HG03060 (cell line): ENCODE measurements at regions not wholly inside any gene's neighbourhood (a gene's known extent, or its start where the extent isn't known, plus 50 kb on each side); places are given as distances from the start of the nearest gene placed in this dataset.

Experiments
- ATAC-seq: cut with Tn5 transposase; IDR thresholded peaks from one replicate; pipeline ENCODE4 v1.9.1; 2021; ENCODE audit warnings: low read depth, moderate number of reproducible peaks; ENCODE audit not compliant: unreplicated experiment

DNA sequence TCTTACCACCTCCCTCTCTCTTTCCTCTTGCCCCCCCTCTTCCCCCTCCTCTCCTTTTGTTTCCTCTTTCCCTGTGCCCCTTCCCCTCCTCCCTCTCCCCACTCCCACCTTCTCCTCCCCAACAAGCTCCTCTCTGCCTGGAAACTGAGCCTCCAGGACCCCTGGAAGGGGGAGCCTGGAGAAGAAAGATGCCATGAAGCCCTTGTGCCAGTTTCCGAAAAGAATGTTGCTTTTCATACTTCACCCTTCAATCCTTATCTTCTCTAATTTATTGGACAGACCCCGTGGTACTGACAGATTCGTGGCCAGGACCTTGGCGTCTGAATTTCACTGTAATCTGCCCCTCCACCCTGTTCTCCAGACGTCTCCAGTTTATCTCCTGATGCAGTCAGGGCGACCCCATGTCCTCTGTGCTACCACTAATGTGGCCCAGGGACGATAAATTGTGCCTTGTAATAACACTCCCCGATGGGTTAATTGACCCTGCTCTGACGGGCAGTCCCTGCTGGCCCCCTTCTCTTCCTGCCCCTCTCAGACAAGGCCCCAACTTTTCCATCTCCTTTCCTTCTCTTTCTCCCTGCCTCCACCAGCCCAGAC lies 138.4 kb upstream of the GSE1 start:
- ATAC-seq, result no peak

DNA sequence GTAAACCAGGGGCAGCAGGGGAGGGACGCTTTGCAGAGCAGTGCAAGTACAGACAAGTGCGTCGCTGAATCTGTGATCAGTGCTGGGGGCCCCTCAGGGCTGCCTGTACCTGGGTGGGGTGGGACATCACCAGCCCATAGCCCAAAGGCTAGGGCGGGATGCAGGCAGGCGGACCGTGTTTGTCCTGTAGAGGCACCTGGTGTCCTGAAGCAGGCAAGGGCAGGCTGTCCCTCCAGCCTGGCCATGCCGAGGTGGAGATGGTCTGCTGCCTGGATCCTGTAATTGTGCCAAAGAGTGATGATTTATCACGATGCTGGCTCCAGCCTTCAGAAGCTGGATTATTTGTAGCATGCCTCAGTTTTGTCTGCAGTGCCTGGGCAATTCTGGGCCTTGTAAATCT lies 137.9 kb upstream of the GSE1 start:
- no peak for ATAC-seq

DNA sequence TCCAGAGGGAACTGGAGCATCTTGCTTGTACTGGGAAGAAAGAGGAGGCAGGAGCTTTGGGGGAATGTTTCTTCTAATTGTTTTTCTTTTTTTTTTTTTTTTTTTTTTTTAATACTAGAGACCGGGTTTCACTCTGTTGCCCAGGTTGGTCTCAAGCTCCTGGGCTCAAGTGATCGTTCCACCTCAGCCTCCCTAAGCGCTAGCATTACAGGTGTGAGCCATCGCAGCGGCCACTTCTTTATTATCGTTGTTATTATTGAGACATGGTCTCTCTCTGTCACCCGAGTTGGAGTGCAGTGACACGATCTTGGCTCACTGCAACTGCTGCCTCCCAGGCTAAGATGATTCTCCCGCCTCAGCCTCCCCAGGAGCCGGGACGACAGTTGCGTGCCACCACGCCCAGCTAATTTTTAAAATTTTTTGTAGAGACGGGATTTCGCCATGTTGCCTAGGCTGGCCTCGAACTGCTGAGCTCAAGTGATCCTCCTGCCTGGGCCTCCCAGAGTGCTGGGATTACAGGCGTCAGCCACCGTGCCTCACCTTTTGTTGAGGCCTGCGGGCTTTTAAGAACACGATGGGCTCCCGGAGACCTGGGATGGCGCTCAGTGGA lies 137.3 kb upstream of the GSE1 start:
- ATAC-seq, result no peak

DNA sequence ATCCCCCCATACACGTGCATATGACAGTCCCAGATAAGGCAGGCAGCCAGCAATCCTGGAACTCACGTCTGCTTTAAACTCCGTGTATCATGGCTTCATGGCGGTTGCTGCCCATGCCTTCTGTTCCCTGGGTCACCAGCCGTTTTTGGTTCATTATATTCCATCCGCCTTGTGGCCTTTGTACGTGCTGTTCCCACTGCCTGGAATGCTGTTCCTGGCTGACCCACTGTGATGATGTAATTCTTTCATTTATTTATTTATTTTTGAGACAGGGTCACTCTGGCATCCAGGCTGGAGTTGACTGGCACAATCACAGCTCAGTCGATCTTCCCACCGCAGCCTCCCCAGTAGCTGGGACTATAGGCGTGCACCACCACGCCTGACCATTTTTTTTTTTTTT lies 136.7 kb upstream of the GSE1 start:
- ATAC-seq, result no peak

DNA sequence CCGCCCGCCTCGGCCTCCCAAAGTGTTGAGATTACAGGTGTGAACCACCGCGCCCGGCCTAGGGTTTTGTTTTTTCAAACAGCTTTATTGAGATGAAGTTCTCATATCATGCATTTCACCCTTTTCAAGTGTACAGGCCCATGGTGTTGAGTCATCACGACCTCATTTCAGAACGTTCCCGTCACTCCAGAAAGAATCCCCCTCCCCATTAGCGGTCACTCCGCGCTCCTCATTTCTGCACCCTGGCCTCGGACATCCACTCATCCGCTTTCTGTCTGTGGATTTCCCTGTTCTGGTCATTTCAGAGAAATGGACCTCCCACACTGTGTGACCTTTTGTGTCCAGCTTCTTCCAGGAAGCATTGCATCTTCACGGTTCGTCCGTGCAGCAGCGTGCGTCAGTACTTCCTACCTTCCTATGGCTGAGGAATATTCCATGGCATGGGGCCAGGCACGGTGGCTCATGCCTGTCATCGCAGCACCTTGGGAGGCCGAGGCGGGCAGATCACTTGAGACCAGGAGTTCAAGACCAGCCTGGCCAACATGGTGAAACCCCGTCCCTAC lies 135.2 kb upstream of the GSE1 start:
- ATAC-seq, result no peak

DNA sequence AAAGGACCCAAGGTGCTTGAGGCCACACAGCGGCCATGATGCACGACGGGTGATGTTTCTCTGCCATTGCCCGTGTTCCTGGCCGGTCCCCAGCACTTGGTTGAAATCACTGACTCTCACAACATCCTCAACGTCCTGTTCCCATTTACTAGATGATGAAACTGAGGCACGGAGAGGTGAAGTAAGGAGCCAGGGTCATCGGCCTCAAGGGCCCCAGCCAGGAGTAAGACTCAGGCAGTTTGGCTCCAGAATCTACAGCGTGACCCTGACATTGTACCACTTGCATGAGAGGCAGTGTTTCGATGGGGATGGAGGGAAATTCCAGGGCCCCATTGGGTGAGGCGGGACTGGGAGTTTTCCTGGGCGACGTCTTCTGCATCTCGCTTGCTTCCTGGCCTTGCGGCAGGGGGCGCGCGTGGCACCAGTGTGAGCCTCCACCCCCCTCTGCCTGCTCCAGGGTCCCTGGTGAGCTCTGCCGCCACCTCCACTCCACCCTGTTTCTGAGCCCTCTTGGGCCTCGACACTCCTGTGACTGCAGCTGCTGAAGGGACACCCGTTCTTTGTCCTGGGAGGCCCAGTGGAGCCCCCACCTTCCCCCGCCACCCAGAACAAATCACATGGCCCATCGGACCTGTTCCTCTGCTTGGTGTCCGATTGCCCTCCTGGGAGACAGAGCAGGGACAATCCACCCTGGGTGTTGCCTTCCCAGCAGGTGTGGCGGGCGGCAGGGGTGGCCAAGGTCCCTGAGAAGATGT lies 133.0 kb upstream of the GSE1 start:
- ATAC-seq, result no peak

DNA sequence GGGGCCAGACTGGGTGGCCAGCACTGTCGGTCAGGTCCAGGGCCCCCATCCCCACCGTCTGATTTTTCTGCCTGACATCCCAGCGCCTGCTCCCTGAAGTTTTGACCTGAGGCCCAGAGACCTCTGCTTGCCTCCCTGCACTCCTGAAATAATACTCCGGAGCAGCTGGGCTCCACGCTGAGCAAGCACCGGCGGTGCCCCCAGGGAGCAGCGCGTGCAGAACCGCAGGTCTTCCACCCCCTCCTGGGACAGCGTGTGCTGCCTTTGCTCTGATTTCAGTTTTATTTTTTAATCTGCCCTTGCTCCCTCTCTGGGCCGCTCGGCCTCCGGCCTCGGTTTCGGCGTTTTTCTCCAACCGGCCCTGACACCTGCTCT lies 132.4 kb upstream of the GSE1 start:
- no peak for ATAC-seq

DNA sequence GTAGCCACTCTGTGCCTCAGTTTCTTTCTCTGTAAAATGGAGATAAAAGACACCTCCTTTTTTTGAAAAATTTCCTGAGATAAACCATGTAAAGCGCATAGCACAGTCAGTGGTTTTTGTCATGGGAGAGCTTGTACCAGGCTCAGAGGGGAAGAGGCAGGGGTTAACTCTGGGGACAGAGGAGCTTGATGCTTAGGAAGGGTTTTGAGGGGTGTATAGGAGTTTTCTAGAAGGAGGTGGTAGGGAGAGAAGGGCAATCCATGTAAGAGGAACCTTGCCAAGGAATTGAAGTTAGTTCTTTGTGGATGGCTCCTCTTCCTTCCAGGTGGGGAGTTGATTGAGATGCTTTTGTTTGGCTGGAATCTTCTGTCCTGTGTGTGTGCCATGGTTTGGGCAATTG lies 131.9 kb upstream of the GSE1 start:
- no peak for ATAC-seq

DNA sequence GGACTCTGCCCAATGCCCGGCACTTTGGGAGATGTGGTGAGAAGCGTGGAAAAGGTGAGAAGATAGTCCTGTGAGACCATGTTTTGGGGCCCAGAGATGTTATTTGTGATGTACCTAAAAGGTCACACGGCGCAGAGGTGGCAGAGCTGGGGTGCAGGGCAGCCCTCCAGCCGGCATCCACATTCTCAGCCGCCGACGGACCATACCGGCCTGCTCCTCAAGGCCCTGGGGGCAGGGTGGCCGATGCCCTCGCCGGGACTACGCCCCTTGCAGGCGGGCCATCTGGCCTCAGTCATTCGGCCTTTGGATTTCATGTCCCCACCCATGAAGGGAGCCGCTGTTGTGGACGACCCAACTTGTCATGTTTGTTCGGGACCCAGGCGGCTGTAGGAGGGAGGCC lies 131.4 kb upstream of the GSE1 start:
- no peak for ATAC-seq

DNA sequence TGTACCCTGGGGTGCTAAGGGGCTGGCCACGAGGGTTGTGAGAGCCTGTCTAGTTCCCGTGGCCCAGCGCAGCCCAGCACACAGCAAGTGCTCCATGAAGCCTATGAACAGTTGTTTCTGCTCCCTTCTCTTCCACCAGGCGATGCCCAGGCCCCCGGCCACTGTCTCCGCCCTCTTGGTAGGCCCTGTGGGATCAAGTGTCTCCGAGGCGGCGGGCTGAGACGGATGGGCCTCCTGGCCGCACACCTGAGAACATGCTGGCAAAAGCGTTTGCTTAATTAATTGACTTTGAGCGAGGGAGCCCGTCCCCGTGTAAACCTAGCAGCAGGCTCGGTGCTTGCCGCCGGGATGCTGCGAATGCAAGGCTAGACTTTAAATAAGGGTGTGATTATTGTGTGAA lies 129.7 kb upstream of the GSE1 start:
- no peak for ATAC-seq

DNA sequence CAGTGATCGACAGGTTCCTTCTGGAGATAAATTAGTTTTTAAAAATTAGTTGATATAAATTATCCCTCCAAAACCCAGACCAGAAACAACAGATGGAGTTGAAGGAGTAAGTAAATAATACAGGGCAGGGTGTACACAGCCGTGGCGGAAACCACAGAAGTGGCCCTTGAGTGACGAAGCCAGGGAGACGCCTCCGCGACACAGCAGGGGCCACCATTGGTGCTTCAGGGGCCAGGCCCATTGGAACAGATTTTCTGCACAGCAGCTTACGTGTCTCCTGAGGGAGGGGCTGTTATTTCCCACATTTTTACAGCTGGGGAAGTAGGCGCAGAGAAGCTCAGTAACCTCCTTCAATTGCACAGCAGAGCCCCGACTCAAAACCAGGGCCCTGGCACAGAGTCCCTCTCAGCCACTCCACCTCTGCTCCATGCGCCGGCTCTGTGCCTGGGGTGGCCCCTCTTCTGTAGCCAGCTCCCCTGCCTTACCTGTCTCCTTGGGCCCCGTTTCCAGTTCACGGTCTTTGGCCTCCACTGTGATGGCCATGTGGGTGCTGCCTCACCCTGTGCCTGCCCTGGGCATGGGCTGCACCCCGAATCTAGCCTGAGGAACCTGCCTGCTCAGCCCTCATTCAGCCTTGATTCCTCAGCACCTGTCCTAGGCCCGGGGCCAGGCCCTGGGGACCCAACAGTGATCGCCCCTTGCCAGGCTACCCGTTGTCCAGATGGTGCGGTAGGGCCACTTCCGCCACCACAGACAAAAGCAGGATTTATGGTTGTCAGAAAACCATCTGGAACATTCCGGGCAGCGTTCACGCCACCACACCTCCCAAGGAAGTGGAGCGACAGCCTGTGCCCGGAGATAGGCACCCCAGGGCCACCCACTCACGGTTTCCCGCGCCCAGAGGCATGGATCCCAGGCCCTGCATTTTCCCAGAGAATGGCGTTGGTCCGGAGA lies 128.5 kb upstream of the GSE1 start:
- no peak for ATAC-seq

DNA sequence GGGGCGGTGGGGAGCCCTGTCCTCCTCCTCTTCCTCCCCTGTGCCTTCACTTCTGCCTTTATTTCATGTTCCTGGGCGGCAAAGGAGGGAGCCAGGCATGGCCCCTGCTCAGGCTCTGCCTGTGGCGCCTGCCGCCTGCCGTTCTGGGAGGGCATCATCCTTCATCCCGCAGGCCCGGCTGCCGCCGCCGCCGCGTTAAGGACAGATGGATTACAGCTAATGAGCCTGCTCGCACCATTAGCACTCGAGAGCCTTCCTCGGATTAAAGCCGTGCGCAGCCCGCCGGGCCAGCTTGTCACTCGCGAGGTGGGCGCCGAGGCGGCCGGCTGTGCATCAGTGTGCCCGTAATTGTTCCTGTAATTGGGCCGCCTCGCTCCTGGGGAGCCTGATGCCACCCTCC lies 127.7 kb upstream of the GSE1 start:
- ATAC-seq, result no peak

DNA sequence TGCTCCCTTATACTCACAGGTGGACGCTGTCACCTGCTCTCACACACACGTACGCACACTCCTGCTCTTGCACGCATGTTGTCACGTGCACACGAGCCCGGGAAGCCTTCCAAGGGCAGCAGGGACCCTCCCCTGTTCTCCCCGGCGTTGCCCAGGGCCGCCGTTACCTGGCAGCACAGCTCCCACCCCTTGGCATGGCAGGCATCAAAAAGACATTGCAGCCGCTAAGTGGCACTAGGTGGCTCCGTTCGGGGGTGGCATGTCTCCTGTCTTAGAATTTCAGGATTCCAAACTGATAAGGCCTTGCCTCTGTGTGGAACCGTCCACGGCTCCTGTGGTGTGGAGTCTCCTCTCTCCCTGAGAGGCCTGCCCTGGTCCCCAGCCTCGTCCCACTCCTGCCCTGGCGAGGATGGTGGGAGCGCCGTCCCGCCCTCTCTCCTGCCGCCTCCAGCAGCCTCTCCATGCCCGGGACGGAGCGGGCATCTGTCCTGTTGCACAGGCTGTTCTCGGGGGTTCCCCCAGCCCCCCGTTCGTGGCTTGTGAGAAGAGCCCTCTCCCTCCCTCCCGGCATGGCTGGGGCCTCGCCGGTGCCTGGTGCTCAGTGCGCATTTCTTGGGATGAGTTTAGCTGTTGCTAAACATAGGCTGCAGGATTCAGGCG lies 126.7 kb upstream of the GSE1 start:
- ATAC-seq, result no peak

DNA sequence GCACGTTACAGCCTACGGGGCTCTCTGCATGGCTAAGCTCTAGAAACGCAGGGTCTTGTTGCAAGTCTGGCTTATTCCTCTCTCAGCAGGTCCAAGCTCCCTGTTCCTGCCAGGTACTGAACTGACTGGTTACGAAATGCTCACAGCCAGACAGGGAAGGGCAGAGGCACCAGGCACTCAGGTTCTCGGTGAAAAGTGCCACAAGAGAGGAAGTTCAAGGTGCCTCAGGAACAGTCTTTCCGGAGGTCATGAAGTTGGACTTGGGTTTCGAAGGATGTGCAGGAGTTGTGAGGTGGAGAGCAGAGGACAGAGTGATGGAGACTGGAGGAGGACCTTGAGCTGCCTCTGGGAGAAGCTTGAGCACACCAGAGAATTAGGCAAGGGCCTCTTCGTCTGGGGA lies 124.7 kb upstream of the GSE1 start:
- no peak for ATAC-seq

DNA sequence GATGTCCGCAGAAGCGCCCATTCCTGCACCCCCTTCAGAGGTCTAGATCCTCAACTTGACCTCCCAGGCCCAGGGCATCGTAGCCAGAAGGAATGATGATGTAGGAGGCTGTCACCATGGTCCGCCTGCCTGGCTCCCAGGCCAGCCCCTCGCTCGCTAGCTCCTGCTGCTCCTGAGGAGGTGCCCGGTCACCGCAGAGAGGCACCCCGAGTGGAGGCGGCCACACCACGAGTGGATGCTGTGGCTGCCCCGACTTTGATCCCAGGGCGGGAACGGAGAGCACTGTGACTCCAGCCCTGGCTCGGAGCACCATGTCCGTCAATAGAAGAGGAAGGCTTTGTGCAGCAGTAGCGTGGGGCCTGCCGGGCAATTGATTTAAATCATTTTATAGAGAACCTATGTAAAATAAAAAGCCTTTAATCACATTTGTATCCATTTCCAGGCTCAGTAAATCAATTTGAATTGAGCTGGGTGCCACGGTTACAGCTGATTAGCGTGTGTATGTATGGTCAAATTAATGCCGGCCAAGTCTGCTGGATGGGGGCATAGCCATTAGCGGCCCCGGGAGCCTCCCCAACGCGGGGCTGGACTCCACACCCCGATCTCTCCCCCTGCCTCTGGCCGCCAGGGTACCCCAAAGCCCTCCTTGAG lies 122.6 kb upstream of the GSE1 start:
- no peak for ATAC-seq

DNA sequence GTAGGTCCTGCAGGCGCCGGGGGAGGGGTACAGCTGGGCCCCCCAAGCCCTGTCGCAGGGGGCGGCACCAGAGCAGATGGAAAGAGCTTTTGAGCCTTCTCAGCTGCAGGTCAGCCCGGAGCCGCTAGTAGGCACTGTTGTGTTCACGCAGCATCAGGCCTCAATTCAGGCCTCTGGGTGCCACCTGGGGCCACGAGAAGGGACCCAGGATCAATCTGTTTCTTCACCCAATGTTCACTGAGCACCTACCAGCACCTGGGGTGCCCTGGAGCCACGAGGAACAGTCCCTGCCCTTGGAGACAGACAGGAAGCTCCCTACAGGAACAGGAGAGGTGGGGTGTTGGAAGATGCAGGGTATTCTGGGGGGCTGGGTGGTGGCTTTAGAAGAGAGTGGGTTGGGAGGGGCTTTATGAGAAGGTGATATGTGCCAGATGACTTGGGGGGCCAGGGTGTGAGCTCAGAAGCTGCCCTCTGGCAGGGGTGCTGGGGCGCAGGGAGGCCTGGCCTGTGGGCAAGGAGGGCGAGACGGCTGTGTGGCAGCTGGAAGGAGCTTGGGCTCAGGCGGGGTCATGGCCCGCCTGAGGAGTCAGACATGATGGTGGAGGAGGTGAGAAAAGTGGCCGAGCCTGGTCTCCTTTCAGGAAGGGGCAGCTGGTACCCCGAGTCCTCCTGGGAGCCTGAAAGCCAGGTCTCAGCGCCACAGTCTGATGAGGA lies 121.9 kb upstream of the GSE1 start:
- ATAC-seq, result no peak

DNA sequence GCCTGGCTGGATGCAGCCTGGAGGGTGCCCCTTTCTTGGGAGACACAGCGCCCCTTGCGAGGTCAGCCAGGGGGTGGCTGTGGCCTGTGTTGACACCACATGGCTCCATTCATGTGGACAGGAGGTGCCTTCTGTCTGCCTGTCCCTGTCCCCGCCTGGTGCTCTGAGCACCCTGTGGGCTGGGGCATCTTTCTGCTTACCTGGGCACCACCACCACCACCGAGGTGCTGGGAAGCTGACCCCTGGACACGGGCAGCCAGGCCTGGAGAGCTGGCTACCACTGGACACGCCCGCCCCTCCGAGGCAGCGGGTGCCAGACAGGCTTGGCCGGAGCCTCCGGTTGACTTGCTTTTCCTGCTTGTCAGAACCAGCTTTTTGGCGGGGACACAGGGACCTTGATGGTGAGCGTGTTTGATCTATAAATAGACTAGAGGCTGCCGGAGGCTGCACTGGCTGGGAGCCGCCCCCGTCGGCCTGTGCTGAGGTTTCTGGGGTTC lies 121.3 kb upstream of the GSE1 start:
- ATAC-seq, result no peak

DNA sequence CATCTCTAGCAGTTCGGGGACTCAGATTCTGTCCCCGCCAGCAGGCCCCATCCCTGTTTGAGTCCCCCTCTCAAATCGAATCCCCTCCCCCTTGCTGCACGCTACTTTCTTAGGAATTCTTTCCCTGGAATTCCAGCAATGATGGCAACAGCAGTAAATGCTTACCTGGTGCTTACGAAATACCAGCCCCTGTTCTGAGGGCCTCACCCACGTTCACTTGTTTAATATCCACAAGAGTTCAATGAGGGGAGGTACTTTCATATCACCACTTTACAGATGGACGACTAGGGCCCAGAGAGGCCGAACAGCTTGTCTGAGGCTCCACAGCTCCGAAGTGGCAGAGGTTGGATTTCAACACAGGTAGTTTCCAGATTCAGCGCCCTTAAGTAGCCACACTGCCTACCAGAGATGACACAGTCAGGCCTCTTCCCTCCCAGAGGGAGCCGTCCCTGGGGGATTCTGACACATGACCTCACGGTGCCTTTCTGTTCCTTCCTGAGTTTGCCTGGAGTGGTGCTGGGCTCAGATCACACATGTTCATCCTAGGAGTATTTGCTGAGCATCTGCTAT lies 120.7 kb upstream of the GSE1 start:
- ATAC-seq, result no peak

DNA sequence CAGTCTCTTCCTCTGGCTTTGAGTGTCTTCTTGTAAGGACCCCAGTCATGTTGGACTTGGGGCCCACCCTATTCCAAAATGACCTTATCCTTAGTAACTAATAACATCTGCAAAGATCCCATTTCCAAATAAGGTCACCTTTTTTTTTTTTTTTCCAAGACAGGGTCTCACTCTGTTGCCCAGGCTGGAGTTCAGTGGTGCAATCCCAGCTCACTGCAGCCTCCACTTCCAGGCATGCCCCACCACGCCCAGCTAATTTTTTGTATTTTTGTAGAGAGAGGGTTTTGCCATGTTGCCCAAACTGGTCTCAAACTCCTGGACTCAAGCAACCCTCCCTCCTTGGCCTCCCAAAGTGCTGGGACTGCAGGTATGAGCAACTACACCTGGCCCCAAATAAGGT lies 118.8 kb upstream of the GSE1 start:
- ATAC-seq, result no peak
